Globus pallidus (tissue), 1 donor: ENCODE measurements at regions not wholly inside any gene's neighbourhood (a gene's known extent, or its start where the extent isn't known, plus 50 kb on each side); places are given as distances from the start of the nearest gene placed in this dataset.

Experiments
- DNase-seq: peaks from one replicate; pipeline ENCODE4 v3.0.0-alpha.2; 2015; ENCODE audit warnings: low spot score

DNA sequence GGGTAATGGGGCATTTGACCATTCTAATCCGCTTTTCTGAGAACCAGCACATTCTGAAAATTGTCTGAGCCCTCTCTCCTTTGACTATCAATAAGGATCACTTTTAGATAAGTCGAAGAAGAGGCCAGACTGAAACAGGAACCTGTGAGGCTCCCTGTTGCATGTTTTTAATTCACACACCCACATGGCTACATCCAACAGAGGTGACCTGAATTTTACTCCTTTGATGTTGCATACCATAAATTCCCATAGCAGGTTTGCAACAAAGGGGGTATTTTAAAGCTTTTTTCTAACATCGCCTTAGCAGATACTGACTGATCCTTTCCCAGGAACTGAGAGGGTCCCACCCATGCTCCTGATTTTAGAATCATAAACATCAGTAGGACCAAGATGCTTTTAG lies 450.8 kb downstream of the USP25 start:
- DNase-seq: no peak

DNA sequence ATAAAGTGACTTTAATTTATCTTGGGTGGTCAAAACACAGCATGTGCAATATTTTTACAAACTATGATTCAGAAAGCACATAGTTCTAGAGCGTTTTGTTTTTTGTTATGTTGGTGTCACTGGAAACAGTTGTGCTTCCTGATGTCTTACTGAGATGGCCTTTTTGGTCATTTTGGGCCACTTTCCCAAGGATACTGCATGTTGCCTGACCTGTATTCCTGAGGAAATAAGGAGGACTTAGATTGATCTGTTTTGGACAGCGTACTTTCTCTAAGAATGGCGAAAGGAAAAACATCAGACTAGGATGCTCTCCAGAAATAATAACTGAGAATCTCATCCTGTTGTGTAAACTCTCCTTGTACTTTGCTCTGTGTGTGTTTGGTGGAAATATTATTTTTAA lies 451.2 kb downstream of the USP25 start:
- DNase-seq: no peak

DNA sequence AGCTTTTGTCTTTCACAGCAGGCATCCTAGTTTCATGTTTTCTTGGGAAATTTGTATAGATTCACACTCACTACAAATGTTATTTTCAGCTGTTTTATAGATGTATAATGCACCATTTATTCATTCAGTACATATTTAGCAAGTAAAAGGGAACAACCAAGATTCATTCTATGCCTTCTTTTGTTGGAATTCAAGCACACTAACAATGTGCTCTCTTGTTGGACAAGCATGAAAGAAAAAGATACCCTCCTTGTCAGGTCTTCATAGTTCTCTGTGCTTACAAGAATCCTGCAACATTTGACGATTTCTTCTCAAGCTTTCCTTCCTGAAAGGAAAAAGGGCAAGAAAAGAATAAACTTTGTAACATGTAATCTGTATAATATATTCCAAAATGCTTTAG lies 456.0 kb downstream of the USP25 start:
- no peak for DNase-seq

DNA sequence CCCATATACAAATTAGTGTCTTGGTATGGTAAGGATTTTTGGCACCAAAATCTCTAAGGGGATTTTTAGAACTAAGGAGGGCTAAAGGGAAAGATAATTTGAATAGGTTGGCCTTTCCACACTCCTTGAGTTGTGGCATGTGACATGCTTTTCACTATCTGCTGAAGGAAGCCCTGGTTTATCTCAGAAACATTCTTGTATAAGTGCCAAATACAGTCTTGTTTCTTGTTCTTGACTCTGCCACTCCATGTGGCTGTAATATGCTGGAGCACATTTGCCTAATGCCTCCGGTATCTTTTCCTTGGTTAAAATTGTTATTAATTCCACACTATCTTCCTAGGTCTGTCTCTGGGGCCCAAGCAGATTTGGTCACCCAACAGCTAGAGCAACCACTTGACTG lies 457.0 kb downstream of the USP25 start:
- DNase-seq: no peak

DNA sequence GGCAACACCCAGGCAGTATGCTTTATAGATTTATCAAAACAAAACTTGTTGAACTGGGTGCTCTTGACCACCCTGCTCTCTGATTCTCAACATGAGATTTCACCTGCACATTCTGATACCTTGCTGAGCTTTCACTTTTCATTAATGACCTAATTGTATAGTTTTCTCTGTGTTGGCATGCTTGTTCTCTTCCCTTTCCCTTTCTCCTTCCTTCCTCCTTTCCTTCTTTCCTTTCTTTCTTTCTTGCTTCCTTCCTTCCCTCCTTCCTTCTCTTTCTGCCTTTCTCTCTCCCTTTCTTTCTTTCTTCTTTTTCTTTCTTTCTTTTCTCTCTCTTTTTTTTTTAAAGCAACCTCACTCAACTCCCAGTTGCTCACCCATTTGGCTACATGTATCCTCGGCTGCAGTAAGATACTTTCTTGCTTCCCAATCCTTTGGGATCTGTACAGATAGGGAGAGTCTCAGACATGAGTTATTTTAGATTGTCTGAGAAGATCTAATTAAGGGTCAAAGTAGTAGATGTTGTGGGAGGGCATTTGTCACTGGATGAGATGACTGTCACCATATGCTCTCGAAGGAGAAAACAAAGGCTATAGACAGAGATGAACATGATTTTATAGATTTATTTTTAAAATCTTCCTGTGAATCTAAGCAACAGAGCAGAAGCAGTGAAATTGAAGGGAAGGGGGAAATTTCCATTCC lies 458.0 kb downstream of the USP25 start:
- DNase-seq: no peak

DNA sequence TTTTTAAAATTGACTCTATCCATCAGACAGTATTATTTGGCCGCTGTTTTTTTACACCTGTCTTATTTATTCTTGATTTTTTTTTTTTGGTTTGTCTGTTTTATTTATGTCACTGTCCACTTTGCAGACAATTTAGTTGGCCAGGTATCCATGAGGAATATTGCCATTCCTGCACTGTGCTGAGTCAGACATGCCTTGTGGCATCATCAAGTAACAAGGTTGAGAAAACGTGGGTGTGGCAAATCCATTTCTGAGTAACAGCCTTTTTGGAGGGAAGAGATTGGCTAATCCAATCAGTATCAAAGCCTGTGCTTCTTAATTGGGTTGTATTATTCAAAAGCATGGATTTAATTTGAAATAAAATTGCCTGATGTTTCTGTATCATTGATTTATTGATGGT lies 463.1 kb downstream of the USP25 start:
- no peak for DNase-seq

DNA sequence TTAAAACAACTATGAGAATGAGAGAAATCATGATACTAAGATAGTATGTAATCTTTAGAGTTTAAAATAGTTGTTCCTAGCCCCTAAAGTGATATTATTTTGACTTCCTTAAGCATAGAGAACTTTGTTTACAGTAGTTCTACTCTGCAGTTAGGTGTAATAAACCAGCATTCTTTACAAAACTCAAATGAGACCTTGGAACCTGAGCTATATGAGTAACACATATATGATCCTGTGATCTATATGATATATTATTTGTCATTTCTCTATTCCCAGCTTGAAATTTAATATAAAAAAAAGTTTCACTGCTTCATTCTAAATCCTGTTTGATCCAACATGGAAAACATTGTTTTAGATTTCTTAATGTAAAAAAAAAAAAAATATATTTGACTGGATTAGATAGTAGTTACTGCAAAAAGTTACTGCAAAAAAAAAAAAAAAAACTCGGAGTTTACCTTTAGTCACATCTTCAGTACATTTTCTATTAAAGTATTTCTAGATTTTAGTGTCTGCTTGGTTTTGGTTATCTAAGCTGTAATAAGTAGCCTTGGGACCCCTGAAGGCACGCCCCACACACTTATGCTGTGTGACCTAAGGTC lies 463.8 kb downstream of the USP25 start:
- DNase-seq: no peak

DNA sequence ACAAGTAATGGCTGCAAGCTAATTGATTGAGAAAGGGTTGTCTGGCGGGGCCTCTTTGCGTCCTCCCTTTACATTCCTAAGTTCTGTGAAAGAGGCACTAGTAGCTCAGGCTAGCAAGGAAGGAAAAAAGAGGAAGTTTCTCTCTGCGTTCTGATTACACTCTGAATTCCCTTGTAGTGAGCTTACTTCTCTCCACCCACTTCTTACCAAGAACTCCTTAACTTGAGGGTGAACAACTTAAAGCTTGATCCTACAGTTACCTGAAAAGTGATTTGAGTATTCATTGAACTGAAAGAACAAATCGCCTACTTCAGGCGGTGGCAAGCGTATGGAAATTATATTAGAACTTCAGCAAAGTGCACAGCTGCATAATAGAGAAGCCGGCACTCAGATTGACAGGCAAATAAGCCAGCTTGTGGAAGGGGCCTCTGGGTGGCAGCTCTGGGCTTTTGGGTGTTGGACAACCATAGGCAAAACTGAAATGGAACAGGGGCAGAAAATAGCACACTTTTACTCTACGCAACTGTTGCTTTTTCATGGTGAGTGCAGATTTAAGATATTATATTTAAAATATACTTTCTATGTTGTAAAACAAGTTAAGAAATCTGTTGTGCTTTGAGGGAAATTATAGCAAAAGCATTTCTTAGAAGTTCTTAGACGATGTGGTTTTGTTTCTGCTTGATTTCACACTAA lies 464.5 kb downstream of the USP25 start:
- DNase-seq: peak; percentile 94

DNA sequence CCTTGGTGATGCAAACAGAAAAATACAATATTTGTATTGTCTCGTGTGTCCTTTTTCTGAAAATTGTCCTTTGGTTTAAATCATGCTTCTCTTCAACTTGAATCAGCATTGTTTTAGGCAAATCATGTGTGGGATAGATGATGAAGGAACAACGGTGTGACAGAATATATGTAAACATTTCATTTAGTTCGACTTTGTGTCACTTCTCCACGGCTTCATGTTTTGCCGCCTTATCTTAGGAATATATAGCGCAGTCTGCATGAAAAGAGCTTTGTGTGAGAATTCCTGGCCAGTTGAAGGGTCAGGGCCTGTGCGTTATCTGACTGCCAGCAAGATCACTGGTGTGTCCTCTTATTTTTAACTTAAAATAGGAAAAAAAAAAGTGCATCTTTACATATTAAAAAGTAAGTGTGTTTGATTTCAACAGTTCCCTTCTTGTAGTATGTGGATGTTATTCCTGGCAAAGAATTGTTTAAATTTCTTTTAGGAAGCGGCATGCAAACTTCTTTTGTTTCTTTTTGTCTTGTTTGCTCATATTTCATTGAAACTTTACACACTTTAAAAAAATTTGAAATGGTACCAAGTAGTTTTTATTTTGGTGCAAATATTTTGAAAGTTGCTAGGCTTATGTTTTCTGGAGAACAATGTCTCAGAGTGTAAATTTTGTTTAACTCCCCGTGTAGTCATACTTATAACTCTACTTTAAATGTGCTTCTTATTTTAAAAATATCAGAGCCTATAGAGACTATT lies 465.2 kb downstream of the USP25 start:
- DNase-seq: peak; percentile 74

DNA sequence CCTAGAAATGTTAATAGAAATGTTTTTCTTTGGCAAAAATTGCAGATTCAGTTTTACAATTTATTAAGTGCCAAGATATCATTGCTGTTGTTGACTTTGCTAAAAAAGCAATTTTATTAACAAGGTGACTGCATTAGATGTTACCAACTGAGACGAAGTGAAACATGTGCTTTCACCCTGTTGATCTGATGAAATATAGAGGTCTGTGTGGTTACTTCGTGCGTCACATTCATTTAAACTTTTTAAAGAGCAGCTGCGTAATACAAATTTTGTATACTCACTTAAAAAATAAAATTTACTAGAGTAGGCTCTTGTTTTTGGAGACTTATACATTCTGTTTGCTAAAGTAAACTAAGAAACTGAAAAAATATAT lies 465.7 kb downstream of the USP25 start:
- peak; percentile 50 for DNase-seq

DNA sequence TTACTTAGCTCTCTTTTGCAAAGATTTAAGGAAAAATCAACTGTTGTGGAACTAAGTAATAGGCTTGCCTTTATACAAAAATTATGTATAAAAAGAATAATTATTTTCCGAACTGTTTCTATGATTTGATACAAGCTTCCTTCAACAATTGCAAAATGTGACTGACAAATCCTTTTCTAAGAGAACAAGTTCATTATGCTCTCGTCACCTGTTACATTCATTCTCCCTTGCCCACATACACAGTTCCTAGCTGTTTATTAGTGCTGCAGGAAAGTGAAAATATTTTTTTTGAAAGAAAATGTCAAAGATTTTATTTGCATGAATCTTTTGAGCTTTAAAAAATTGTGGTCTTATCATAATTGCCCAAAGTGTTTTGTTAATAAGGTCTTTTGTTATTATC lies 466.2 kb downstream of the USP25 start:
- DNase-seq: peak; percentile 35

DNA sequence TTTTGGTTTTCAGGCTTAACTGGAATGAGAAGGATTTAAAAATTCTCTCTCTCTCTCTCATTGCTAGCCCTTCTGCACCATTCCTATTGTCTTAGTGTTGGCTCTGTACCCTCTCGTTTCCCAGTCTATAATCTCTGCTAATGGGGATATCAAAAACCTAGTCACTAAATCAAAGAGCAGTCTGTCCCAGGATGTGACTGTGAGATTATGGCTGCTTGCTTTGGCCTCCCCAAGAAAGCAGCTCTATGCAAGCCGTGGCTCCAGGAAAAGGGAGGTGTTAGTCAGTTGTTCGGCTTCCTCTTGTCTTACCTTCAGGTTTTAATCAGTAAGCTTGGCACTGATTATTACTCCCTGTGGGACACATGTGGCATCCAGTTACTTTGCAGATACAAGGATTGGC lies 468.8 kb downstream of the USP25 start:
- no peak for DNase-seq

DNA sequence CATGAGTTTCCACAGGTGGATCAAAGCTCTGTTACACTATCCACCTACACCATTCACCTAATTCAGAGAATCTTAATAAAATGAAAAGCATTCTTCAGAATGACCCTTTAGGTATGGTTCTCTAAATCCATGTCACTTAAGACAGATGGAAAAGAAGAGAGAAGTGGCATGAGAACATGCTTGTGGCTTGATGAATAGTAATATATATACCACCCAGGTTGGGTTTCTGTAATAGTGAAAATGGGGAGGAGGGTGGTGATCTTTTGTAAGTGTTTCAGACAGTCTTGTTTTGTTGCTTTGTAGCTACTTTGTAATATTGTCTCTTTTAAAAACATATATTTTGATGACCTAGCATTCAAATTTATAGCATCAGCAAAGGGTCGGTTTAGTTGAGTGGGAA lies 469.8 kb downstream of the USP25 start:
- no peak for DNase-seq

DNA sequence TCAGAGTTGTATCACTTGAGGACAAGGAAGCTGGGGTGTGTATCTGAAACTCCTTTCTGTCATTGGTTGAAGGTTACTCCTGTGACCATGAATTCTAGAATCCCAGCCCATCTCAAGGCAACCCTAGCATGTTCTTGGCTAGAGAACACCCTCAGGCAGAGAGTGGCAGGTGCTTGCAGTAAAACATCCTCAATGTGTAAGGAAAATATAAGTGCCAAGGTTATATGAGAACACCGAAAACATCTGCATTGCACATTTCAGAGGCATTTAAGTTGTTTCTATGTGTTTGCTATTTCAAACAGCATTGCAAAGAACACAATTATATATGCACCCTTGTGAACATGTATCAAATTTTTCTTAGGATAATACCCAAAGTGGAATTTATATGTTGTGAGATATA lies 471.9 kb downstream of the USP25 start:
- no peak for DNase-seq

DNA sequence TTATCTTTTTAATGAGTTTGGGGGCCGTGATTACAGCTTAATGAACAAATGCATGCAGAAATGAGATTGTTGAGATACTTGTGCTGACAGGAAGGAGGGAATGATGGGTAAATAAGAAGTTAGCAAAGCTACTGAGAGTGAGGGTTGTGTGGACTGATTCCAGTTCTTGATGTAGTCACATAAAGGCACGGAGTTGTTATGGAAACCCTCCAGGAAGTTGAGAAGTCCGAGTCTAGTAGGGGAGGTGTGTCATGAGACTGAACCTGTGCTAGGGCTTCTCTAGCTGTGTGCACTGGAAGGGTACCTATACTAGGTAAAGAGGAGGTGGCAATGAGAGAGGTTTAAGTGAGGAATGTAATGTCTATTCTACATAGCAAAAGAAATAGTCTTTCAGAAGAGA lies 475.7 kb downstream of the USP25 start:
- no peak for DNase-seq

DNA sequence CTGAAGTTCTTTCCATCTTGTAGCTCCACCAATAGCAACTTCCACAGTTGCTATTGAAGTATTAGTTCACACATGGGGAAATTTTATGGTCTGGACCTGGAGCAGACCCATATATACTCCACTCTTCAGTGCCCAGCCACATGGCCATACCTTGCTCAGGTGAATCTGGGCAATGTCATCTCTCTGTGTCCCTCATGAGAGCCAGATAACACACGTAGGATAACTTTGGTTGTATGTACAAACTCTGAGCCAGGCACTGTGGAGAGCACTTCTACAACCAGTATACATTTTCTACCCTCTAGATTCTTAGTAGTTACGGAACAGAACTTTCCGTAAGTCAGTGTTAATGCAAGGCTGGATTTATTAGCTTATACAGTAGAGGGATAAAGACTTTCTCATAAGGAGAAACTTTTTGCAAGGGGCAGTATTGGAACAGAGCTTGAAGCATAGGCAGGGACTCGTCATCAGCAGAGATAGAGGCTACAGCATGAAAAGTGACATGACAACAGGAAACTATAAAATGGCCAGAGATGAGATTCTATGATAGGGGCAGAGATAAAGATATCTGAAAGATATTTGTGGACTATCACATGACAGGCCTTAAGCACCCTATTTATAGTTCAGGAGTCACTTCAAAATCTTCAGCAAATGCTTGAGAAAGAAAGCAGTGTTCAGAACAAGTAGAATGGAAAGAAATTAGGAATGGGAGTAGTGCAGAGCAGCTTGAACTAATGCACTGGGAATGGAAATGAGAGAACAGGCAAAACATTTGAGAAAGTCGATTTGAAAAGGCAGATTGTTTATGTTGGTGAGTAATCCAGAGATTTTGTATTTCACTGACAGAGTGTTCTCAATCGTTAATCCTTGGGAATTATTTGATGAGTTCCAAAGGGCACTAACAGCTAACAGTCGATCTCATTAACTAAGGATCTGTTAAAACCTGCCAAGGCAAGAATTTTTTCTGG lies 481.8 kb downstream of the USP25 start:
- DNase-seq: peak; percentile 61

DNA sequence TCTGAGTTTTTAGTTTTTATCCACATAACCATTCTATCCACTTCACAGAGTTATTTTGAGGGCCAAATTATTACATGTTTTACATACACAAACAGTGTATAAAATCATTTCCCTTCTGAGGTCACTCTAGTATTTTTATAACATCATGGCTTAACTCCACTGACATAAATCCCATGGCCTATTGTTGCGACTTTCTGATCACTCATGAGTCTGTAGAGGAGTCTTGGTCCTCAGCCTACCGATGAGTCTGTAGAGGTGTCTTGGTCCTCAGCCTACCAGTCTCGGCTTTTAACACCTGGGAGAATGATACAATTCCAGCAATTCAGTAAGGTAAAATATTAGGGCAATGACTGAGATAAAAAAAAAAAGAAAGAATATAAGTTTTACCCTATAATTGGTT lies 483.7 kb downstream of the USP25 start:
- DNase-seq: no peak

DNA sequence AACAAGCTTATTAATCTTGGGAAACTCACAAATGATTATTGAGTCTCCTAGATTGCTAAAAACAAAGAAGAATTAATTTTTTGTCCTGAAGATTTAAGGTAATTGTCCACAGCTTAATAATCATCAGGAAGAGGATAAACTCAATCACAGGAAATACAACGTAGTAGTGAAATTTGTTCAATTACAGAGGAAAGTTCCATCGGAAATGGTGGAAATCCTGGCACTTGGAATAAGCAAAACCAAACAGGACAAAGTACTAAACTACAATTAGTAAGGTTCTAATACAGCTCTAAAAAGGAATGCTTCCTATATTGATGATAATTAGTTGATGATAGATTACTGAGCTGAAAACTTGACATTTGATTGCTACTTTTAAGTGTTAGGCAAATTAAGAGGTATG lies 485.4 kb downstream of the USP25 start:
- DNase-seq: no peak

DNA sequence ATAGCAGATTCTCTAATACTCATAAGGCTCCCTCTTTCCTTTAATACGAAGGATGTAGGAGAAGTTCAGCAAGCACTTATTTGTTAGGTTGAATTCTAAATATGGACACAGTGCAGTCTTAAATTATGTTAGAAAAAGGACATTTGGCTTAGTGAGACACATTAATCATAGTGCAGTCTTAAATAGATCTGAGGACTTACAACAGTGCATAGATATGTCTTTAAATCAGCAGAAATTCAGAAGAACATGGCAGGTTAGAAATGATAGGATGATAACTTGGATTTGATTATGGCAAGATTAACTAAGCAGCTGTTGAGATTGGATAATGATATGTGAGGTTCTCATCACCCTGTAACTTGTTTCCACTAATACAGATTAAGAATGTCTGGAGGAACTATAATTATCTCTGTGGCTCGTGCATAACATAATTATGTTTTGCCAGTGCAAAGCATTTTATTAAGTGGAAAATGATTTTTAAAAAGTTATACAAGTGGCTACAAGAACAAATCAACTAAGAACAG lies 485.9 kb downstream of the USP25 start:
- DNase-seq: no peak

DNA sequence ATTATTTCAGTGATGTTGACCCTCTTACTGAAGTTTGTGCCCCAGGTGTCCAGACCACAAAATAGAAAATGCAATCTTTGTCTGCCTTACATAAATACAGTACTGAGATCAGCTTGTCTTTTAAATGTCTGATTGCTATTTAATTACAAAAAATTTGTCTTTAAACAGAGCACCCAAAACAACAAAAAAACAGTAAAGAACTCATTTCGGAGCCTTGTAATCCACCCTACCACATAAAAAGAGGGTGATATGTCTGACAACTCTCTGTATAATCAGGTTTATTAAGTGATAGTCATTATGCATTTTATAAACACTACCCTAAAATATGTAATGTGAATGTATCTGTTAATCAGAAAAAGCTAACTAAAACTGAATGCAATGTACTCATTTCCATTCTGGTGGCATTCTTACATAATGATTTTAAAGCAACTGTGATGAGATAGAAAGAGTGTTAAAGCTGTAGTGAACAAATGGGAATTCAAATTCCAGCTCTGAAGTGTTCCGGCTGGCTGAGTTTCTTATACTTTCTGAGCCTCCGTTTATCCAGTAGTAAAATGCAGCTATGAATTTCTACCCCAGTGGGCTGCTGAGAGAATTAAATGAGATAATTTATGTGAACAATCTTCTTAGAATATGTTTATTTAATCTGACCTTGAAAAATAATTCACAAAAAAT lies 486.6 kb downstream of the USP25 start:
- DNase-seq: no peak
